ENCODE measurements at regions not wholly inside any gene's neighbourhood (a gene's known extent, or its start where the extent isn't known, plus 50 kb on each side); places are given as distances from the start of the nearest gene placed in this dataset.
A peak's percentile ranks its signal among the peaks of the same experiment; 100 is the strongest.

DNA sequence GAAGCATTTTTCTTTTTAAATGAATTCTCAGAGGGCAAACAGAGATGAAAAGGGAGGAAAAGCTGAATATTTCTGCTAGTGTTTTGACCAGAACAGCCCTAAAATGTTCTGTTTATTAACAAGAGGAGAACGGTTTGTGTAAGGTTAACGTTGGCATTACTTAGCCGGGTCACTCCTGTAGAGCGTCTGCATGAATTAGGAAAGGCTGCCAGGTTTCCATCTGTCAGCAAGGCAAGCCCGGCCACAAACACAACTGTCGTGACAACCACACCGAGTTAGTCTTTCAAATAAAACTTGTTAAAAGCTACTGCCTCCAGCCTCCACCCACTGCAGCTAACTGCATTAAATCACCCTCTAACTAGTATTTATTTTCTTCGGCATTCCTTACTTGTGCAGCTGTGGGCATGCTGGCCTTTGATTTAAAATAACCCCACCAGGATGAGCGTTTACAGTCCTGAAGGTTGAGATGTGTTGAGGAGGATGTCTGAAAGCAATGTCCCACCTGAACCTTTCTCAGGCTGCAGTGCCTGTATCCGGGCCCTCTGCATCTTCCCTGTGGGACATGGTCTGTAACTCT is 527.9 kb downstream of the FGF9 start:
- Histone ChIP-seq H3K36me3 (ENCODE audit: insufficient read depth, low read length) (no peaks in the 10 kb centered on the region), H3K27ac (ENCODE audit: low read depth, low read length) (no peak overlapping the region), H3K9me3 (ENCODE audit: low read length) (no peaks in the 10 kb centered on the region), H3K27me3 (ENCODE audit: control insufficient read depth in 1 of 2, insufficient read depth in 2 of 2, low read length in 2 of 2) (no peaks in the 10 kb centered on the region), H3K4me3 (ENCODE audit: low read depth in 1 of 2, low read length in 2 of 2) (peak overlapping the region in 1 of 2 donors; percentile 33), H3K4me1 (ENCODE audit: insufficient read depth, low read length) (peaks cover 19% of the 10 kb centered on the region), H3K9ac (ENCODE audit: low read length) (no peak overlapping the region)

DNA sequence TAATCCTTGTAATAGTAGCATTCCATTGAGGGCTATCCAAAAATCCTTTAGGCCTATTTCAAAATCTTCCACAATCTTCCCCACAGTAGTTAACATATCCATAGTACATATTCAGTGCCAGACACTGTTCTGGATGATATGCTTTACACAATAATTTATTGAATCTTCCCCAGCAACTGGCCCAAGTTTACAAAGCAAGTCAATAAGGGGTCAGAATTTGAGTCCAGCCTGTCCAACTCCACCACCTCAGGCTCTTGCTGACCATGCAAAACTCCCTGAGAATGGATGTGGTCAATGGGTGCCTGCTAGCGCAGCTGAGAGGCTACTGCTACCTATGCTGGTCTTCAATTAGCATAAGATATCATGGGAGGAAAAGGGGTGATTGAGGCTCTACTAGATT is 529.6 kb downstream of the FGF9 start:
- Histone ChIP-seq H3K4me3 (ENCODE audit: low read depth in 1 of 2, low read length in 2 of 2) (no peak overlapping the region), H3K4me1 (ENCODE audit: insufficient read depth, low read length) (peaks cover 19% of the 10 kb centered on the region), H3K27ac (ENCODE audit: low read depth, low read length) (no peak overlapping the region), H3K27me3 (ENCODE audit: control insufficient read depth in 1 of 2, insufficient read depth in 2 of 2, low read length in 2 of 2) (no peaks in the 10 kb centered on the region), H3K36me3 (ENCODE audit: insufficient read depth, low read length) (no peaks in the 10 kb centered on the region), H3K9me3 (ENCODE audit: low read length) (no peaks in the 10 kb centered on the region), H3K9ac (ENCODE audit: low read length) (no peak overlapping the region)

- Histone ChIP-seq H3K27ac (ENCODE audit: low read depth, low read length) (no peak overlapping the region), H3K4me3 (ENCODE audit: low read depth in 1 of 2, low read length in 2 of 2) (no peak overlapping the region), H3K4me1 (ENCODE audit: insufficient read depth, low read length) (peaks cover 19% of the 10 kb centered on the region), H3K27me3 (ENCODE audit: control insufficient read depth in 1 of 2, insufficient read depth in 2 of 2, low read length in 2 of 2) (no peaks in the 10 kb centered on the region), H3K9me3 (ENCODE audit: low read length) (no peaks in the 10 kb centered on the region), H3K36me3 (ENCODE audit: insufficient read depth, low read length) (no peaks in the 10 kb centered on the region), H3K9ac (ENCODE audit: low read length) (no peak overlapping the region)
Measured at GRCh38 chr13:22201375-22201925, 530.6 kb downstream of the FGF9 start.

- Histone ChIP-seq H3K9ac (ENCODE audit: low read length) (no peak overlapping the region), H3K36me3 (ENCODE audit: insufficient read depth, low read length) (no peaks in the 10 kb centered on the region), H3K27me3 (ENCODE audit: control insufficient read depth in 1 of 2, insufficient read depth in 2 of 2, low read length in 2 of 2) (no peaks in the 10 kb centered on the region), H3K4me1 (ENCODE audit: insufficient read depth, low read length) (no peaks in the 10 kb centered on the region), H3K4me3 (ENCODE audit: low read depth in 1 of 2, low read length in 2 of 2) (no peak overlapping the region), H3K27ac (ENCODE audit: low read depth, low read length) (no peak overlapping the region), H3K9me3 (ENCODE audit: low read length) (no peaks in the 10 kb centered on the region)
Measured at GRCh38 chr13:22210134-22210930, 539.5 kb downstream of the FGF9 start.

- Histone ChIP-seq H3K9me3 (ENCODE audit: low read length) (no peaks in the 10 kb centered on the region), H3K9ac (ENCODE audit: low read length) (no peak overlapping the region), H3K4me1 (ENCODE audit: insufficient read depth, low read length) (no peaks in the 10 kb centered on the region), H3K27me3 (ENCODE audit: control insufficient read depth in 1 of 2, insufficient read depth in 2 of 2, low read length in 2 of 2) (no peaks in the 10 kb centered on the region), H3K36me3 (ENCODE audit: insufficient read depth, low read length) (no peaks in the 10 kb centered on the region), H3K4me3 (ENCODE audit: low read depth in 1 of 2, low read length in 2 of 2) (no peak overlapping the region), H3K27ac (ENCODE audit: low read depth, low read length) (no peak overlapping the region)
Measured at GRCh38 chr13:22211876-22212275, 541.0 kb downstream of the FGF9 start.

- no peak overlapping the region for H3K27ac ChIP-seq (ENCODE audit: low read depth, low read length)
- no peaks in the 10 kb centered on the region for H3K9me3 ChIP-seq (ENCODE audit: low read length)
- no peaks in the 10 kb centered on the region for H3K27me3 ChIP-seq (ENCODE audit: control insufficient read depth in 1 of 2, insufficient read depth in 2 of 2, low read length in 2 of 2)
- no peaks in the 10 kb centered on the region for H3K4me1 ChIP-seq (ENCODE audit: insufficient read depth, low read length)
- no peaks in the 10 kb centered on the region for H3K36me3 ChIP-seq (ENCODE audit: insufficient read depth, low read length)
- no peak overlapping the region for H3K4me3 ChIP-seq (ENCODE audit: low read depth in 1 of 2, low read length in 2 of 2)
- no peak overlapping the region for H3K9ac ChIP-seq (ENCODE audit: low read length)
Measured at GRCh38 chr13:22212576-22212975, 541.7 kb downstream of the FGF9 start.

DNA sequence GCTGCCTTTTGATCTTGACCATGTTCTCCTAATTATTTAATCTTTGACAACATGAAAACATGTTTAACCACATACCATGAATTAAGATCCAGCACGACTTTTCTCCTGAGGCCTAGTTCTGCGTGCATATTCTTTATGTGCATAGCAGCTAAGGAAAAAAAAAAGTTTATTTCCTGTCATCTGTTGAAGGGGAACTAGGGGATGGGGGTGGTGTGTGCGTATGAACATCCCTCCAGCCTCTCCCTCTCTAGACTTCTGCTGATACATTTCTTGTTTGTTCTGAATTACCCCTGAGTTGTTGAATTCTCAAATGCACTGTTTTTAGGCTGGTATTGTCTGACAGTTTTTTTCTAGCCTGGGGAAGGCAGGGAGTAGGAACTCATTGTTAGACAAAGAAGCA is 543.3 kb downstream of the FGF9 start:
- Histone ChIP-seq H3K4me3 (ENCODE audit: low read depth in 1 of 2, low read length in 2 of 2) (no peak overlapping the region), H3K9me3 (ENCODE audit: low read length) (no peaks in the 10 kb centered on the region), H3K36me3 (ENCODE audit: insufficient read depth, low read length) (no peaks in the 10 kb centered on the region), H3K27ac (ENCODE audit: low read depth, low read length) (no peak overlapping the region), H3K27me3 (ENCODE audit: control insufficient read depth in 1 of 2, insufficient read depth in 2 of 2, low read length in 2 of 2) (no peaks in the 10 kb centered on the region), H3K4me1 (ENCODE audit: insufficient read depth, low read length) (no peaks in the 10 kb centered on the region), H3K9ac (ENCODE audit: low read length) (no peak overlapping the region)

DNA sequence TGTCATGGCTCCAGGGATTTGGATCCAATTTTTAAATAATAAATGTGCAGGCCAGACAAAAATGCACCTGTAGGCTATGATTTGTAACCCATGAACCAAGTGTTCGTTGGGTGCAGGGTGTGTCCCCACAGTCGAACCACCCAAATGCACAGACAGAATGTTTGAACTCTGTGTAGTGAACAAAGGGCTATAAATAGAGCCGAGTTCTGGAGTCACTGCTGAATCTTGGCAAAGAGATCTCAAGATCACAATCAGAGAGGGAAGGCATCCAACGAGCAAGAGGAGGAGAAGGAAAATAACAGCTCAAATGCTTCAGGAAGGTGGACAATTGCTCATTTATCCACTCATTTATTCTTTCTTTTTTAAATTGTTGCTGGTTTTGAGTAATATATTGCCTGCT is 547.9 kb downstream of the FGF9 start:
- H3K36me3 ChIP-seq (ENCODE audit: insufficient read depth, low read length) = no peaks in the 10 kb centered on the region
- no peak overlapping the region for H3K4me3 ChIP-seq (ENCODE audit: low read depth in 1 of 2, low read length in 2 of 2)
- no peaks in the 10 kb centered on the region for H3K27me3 ChIP-seq (ENCODE audit: control insufficient read depth in 1 of 2, insufficient read depth in 2 of 2, low read length in 2 of 2)
- no peaks in the 10 kb centered on the region for H3K4me1 ChIP-seq (ENCODE audit: insufficient read depth, low read length)
- H3K27ac ChIP-seq (ENCODE audit: low read depth, low read length) = no peak overlapping the region
- no peak overlapping the region for H3K9ac ChIP-seq (ENCODE audit: low read length)
- H3K9me3 ChIP-seq (ENCODE audit: low read length) = no peaks in the 10 kb centered on the region

DNA sequence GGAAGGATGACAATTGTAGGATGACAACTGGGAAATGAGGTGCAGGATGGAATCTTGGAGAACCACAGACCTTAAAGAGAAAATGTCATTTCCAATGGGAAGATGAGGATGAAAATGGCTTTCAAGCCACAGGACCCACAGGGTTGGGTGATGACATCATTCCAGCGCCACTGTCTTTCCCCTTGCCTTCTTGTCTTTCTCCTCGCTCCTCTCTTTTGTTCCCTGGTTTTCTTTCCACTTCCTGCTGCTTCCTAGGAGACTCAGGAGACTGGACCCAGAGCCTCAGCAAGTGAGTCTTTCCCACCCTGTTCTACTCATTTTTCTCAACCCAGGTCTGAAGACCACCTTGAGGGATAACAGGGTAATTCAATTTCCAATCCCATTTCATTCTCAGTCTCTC is 548.8 kb downstream of the FGF9 start:
- Histone ChIP-seq H3K36me3 (ENCODE audit: insufficient read depth, low read length) (no peaks in the 10 kb centered on the region), H3K4me1 (ENCODE audit: insufficient read depth, low read length) (no peaks in the 10 kb centered on the region), H3K9me3 (ENCODE audit: low read length) (no peaks in the 10 kb centered on the region)

GRCh38 chr13:22220151-22221135 is 549.6 kb downstream of the FGF9 start:
- H3K36me3 ChIP-seq (ENCODE audit: insufficient read depth, low read length) = no peaks in the 10 kb centered on the region
- no peaks in the 10 kb centered on the region for H3K9me3 ChIP-seq (ENCODE audit: low read length)
- H3K9ac ChIP-seq (ENCODE audit: low read length) = no peak overlapping the region
- H3K27me3 ChIP-seq (ENCODE audit: control insufficient read depth in 1 of 2, insufficient read depth in 2 of 2, low read length in 2 of 2) = no peaks in the 10 kb centered on the region
- H3K4me3 ChIP-seq (ENCODE audit: low read depth in 1 of 2, low read length in 2 of 2) = no peak overlapping the region
- H3K27ac ChIP-seq (ENCODE audit: low read depth, low read length) = no peak overlapping the region
- H3K4me1 ChIP-seq (ENCODE audit: insufficient read depth, low read length) = no peaks in the 10 kb centered on the region

More for the DNA sequence above, 548.8 kb downstream of the FGF9 start:
- Histone ChIP-seq H3K9ac (ENCODE audit: low read length) (no peak overlapping the region), H3K27me3 (ENCODE audit: control insufficient read depth in 1 of 2, insufficient read depth in 2 of 2, low read length in 2 of 2) (no peaks in the 10 kb centered on the region), H3K4me3 (ENCODE audit: low read depth in 1 of 2, low read length in 2 of 2) (no peak overlapping the region), H3K27ac (ENCODE audit: low read depth, low read length) (no peak overlapping the region)

DNA sequence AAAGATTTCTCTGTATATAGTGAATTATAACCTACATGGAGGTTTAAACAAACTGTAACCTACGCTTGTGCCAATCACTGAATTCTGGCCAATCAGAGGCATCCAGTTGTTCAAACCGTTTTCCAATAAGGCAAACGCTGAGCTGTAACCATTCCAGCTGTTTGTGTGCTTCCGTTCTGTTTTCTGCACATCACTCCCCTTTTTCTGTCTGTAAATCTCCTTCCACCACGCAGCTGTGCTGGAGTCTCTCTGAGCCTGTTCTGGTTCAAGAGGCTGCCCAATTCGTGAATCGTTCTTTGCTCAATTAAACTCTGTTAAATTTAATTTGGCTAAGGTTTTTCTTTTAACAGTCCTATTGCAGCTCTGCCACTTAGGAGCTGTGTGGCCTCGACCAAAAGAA is 552.5 kb downstream of the FGF9 start:
- Histone ChIP-seq H3K27me3 (ENCODE audit: control insufficient read depth in 1 of 2, insufficient read depth in 2 of 2, low read length in 2 of 2) (no peaks in the 10 kb centered on the region), H3K36me3 (ENCODE audit: insufficient read depth, low read length) (no peaks in the 10 kb centered on the region), H3K9me3 (ENCODE audit: low read length) (no peaks in the 10 kb centered on the region), H3K4me3 (ENCODE audit: low read depth in 1 of 2, low read length in 2 of 2) (no peak overlapping the region), H3K4me1 (ENCODE audit: insufficient read depth, low read length) (no peaks in the 10 kb centered on the region), H3K9ac (ENCODE audit: low read length) (no peak overlapping the region), H3K27ac (ENCODE audit: low read depth, low read length) (no peak overlapping the region)

Data from muscle layer of colon (tissue), 2 donors.